ENCODE measurements at regions not wholly inside any gene's neighbourhood (a gene's known extent, or its start where the extent isn't known, plus 50 kb on each side); places are given as distances from the start of the nearest gene placed in this dataset.

- peaks cover 15% of the 10 kb centered on the region for H3K27me3 Mint-ChIP-seq (ENCODE audit: insufficient read depth, unreplicated experiment)
- POLR2A ChIA-PET = no interaction called here
Observed at GRCh38 chr10:10685566-10685965, 332.1 kb upstream of the CELF2 start.

GRCh38 chr10:10687751-10688150, 329.9 kb upstream of the CELF2 start:
- CTCF ChIA-PET = no interaction called here
- H3K9me3 ChIP-seq = no peaks in the 10 kb centered on the region
- Mint-ChIP-seq H3K4me1 (ENCODE audit: low read depth, unreplicated experiment) (no peaks in the 10 kb centered on the region), H3K4me3 (ENCODE audit: unreplicated experiment) (no peak overlapping the region), H3K27me3 (ENCODE audit: insufficient read depth, unreplicated experiment) (peaks cover 15% of the 10 kb centered on the region), H3K27ac (ENCODE audit: unreplicated experiment) (no peak overlapping the region), H3K36me3 (ENCODE audit: insufficient read depth, unreplicated experiment) (no peaks in the 10 kb centered on the region), H3K9me3 (ENCODE audit: unreplicated experiment) (peaks cover 12% of the 10 kb centered on the region)
- no peak for DNase-seq
- no peaks in the 10 kb centered on the region for H3K36me3 ChIP-seq (ENCODE audit: control insufficient read depth, insufficient read depth, low read length)
- no TSS peak for BruUV-seq (replicated peaks)
- no peak overlapping the region for H3K4me3 ChIP-seq (ENCODE audit: low read depth, low read length)
- no peaks in the 10 kb centered on the region for H3K27me3 ChIP-seq (replicated peaks; ENCODE audit: control insufficient read depth, insufficient read depth, low read length)
- no peaks in the 10 kb centered on the region for H3K4me1 ChIP-seq
- TF ChIP-seq, protein P1, sequence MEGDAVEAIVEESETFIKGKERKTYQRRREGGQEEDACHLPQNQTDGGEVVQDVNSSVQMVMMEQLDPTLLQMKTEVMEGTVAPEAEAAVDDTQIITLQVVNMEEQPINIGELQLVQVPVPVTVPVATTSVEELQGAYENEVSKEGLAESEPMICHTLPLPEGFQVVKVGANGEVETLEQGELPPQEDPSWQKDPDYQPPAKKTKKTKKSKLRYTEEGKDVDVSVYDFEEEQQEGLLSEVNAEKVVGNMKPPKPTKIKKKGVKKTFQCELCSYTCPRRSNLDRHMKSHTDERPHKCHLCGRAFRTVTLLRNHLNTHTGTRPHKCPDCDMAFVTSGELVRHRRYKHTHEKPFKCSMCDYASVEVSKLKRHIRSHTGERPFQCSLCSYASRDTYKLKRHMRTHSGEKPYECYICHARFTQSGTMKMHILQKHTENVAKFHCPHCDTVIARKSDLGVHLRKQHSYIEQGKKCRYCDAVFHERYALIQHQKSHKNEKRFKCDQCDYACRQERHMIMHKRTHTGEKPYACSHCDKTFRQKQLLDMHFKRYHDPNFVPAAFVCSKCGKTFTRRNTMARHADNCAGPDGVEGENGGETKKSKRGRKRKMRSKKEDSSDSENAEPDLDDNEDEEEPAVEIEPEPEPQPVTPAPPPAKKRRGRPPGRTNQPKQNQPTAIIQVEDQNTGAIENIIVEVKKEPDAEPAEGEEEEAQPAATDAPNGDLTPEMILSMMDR (IDR thresholded peaks at IDR 0.05; ENCODE audit: insufficient read depth in 1 of 2, low read depth in 1 of 2, low read length in 1 of 2, severe bottlenecking in 1 of 2, unreplicated experiment in 1 of 2) = no peak
- intact Hi-C loops (cut with micrococcal nuclease; ENCODE audit: unreplicated experiment) = loop anchor here (10.0 kb wide), 1 partner anchor 1083 kb away; no protein-coding TSS in a partner anchor
- POLR2A ChIA-PET = no interaction called here

More at GRCh38 chr10:10685566-10685965, 332.1 kb upstream of the CELF2 start:
- TF ChIP-seq, protein P1 (IDR thresholded peaks at IDR 0.05; ENCODE audit: insufficient read depth in 1 of 2, low read depth in 1 of 2, low read length in 1 of 2, severe bottlenecking in 1 of 2, unreplicated experiment in 1 of 2) = no peak
- H3K4me3 ChIP-seq (ENCODE audit: low read depth, low read length) = no peak overlapping the region
- no peaks in the 10 kb centered on the region for H3K27me3 ChIP-seq (replicated peaks; ENCODE audit: control insufficient read depth, insufficient read depth, low read length)
- H3K36me3 Mint-ChIP-seq (ENCODE audit: insufficient read depth, unreplicated experiment) = no peaks in the 10 kb centered on the region
- H3K4me1 Mint-ChIP-seq (ENCODE audit: low read depth, unreplicated experiment) = peaks cover under 1% of the 10 kb centered on the region
- H3K4me3 Mint-ChIP-seq (ENCODE audit: unreplicated experiment) = no peak overlapping the region
- no peak overlapping the region for H3K27ac Mint-ChIP-seq (ENCODE audit: unreplicated experiment)
- H3K9me3 Mint-ChIP-seq (ENCODE audit: unreplicated experiment) = peaks cover 12% of the 10 kb centered on the region
- no peaks in the 10 kb centered on the region for H3K9me3 ChIP-seq
- BruUV-seq (replicated peaks) = no TSS peak
- H3K36me3 ChIP-seq (ENCODE audit: control insufficient read depth, insufficient read depth, low read length) = no peaks in the 10 kb centered on the region
- intact Hi-C loops (cut with micrococcal nuclease; ENCODE audit: unreplicated experiment) = loop anchor here (10.0 kb wide), 1 partner anchor 1081 kb away; no protein-coding TSS in a partner anchor
- peaks cover 12% of the 10 kb centered on the region for H3K4me1 ChIP-seq
- CTCF ChIA-PET = no interaction called here
- DNase-seq = no peak

DNA sequence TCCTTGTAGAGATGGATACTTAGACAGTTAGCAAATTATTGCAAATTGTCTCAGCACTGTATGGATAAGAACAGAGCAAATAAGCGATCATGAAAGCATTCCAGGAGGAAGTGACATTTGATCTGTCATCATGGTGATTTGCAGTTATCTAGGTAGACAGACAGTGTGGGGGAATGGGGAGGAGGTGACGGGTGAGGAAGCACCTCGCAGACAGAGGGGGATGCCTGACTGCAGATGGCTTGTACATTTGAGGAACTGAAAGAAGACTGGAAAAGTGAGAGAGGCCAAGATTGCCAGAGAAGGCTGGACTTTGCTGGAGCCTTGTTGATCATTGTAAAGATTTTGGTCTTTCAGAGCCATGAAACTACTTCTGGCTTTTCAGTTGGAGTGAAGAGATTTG, 318.2 kb upstream of the CELF2 start:
- ChIA-PET POLR2A (no interaction called here), CTCF (no interaction called here)
- Mint-ChIP-seq H3K4me3 (ENCODE audit: unreplicated experiment) (no peak overlapping the region), H3K4me1 (ENCODE audit: low read depth, unreplicated experiment) (no peaks in the 10 kb centered on the region), H3K27me3 (ENCODE audit: insufficient read depth, unreplicated experiment) (no peaks in the 10 kb centered on the region), H3K9me3 (ENCODE audit: unreplicated experiment) (peaks cover 9% of the 10 kb centered on the region), H3K36me3 (ENCODE audit: insufficient read depth, unreplicated experiment) (no peaks in the 10 kb centered on the region), H3K27ac (ENCODE audit: unreplicated experiment) (no peak overlapping the region)
- BruUV-seq (replicated peaks) = no TSS peak
- TF ChIP-seq, protein P1 (IDR thresholded peaks at IDR 0.05; ENCODE audit: insufficient read depth in 1 of 2, low read depth in 1 of 2, low read length in 1 of 2, severe bottlenecking in 1 of 2, unreplicated experiment in 1 of 2) = no peak
- intact Hi-C loops (cut with micrococcal nuclease; ENCODE audit: unreplicated experiment) = no loop called here
- Histone ChIP-seq H3K9me3 (no peaks in the 10 kb centered on the region), H3K27me3 (replicated peaks; ENCODE audit: control insufficient read depth, insufficient read depth, low read length) (no peaks in the 10 kb centered on the region), H3K4me3 (ENCODE audit: low read depth, low read length) (no peak overlapping the region), H3K4me1 (no peaks in the 10 kb centered on the region), H3K36me3 (ENCODE audit: control insufficient read depth, insufficient read depth, low read length) (no peaks in the 10 kb centered on the region)
- DNase-seq = no peak
